HG03159 (cell line): ENCODE measurements at regions not wholly inside any gene's neighbourhood (a gene's known extent, or its start where the extent isn't known, plus 50 kb on each side); places are given as distances from the start of the nearest gene placed in this dataset.

ENCODE experiments used
- ATAC-seq: cut with Tn5 transposase; IDR thresholded peaks from one replicate; pipeline ENCODE4 v1.9.1; 2021; ENCODE audit warnings: mild to moderate bottlenecking, moderate library complexity; ENCODE audit not compliant: unreplicated experiment

DNA sequence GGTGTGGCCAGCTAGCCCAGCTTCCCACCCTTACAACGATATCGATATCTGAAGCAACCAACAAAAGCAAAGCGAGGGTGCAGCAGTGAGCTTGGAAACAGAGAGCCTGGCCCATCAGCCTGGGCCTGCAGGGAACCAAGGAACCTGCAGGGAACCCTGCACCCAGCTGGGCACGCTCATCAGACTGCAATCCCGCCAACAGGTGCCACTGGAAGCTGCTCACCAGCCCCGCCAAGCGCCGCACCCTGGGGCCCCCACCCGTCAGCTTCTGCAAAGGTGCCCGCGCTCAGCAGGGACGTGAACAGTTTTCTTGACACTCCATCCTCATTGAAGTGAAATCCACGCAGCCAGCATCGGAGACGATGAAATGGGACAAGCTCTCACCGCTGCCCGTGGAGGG is 250.7 kb downstream of the RBFOX3 start:
- ATAC-seq: no peak

- no peak for ATAC-seq
These were observed 253.9 kb downstream of the RBFOX3 start for GRCh38 chr17:79356839-79357447.

DNA sequence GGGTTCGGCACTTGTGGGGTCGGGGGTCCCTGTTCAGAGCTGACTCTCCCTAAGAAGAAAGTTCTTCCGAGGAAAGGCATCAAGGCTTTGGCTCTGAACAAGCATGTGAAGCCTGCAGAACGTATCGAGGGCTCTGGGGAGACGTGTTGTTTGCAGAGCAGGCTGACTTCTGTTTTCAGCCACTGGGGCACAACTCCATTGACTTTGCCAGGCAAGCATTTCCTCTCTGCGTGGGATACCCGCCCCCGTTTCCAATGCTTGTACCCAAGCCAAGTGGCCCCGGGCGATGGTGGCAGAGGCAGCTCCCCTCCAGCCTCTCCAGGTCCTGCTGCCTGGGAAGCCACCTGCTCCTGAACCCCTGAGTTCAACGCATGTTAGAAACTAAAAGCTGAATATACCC is 255.7 kb downstream of the RBFOX3 start:
- ATAC-seq: no peak

GRCh38 chr17:79354173-79354820 is 256.6 kb downstream of the RBFOX3 start:
- no peak for ATAC-seq

DNA sequence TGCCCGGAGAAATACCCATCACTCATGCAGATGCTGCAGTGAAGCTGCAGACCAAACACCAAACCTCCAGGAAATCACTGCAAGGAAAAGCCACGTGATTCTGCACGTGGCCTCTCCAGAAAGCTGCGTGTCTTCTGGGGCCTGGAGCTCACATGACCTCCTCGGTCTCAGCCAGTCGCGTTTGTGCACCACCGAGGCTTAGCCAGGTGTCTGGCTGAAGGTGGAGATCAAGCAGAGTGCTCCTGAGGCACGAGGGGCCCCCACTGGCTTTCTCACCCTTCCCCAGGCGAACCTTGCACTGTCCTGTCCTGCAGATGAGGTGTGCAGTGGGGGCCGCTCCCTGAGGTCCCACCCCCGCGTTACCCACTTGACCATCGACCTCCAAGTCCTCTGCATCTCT is 257.3 kb downstream of the RBFOX3 start:
- no peak for ATAC-seq

GRCh38 chr17:79353016-79353415 is 257.8 kb downstream of the RBFOX3 start:
- ATAC-seq: no peak

GRCh38 chr17:79350533-79350932 is 260.3 kb downstream of the RBFOX3 start:
- no peak for ATAC-seq

DNA sequence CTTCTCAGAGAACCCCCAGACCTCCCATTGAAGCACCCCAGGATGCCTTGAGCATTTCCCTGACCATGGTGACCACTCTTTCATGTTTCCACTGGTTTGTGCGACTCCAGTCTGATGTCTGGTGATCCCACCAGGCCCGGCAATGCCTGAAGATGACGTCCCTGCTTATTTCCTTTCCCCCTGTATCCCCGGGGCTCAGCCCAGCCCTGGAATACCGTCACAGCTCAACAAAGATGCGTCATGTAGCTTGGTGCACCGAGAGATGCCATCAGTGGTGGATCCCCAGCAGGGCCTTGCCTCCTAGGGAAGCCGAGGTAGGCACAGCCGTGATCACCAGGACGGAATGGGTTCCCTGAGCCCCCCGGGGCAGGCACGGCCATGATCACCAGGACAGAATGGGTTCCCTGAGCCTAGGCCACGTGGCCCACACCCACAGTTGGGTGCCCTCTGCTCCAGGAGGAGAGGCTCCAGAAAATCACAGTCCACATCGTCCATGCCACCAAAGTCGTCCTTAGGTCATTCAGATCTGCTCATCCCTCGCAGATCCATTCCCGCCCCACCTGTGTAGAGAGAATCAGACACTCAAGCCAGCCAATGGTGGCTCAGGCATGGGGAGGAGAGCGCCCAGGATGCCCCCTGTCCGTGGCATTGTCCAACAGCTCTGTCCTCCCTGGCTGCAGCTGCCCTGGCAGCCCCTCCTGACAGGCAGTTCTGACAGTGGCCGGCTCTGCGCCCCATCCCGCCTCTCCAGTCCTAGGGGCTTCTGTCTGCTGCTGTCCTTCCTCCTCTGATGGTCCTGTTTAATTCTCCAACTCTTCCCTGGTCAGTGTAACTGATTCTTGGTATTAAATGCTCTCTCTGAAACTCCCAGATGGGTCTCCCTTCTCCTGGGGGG is 261.1 kb downstream of the RBFOX3 start:
- ATAC-seq: no peak

GRCh38 chr17:79342376-79342775 is 267.8 kb downstream of the ENGASE start:
- no peak for ATAC-seq

GRCh38 chr17:79341816-79342215 is 267.2 kb downstream of the ENGASE start:
- no peak for ATAC-seq

- peak; percentile 28 for ATAC-seq
These were observed 266.7 kb downstream of the ENGASE start for GRCh38 chr17:79341222-79341780.

- peak; percentile 83 for ATAC-seq
These were observed 266.0 kb downstream of the ENGASE start for GRCh38 chr17:79340333-79341221.

GRCh38 chr17:79339321-79339720 is 264.7 kb downstream of the ENGASE start:
- ATAC-seq: no peak

DNA sequence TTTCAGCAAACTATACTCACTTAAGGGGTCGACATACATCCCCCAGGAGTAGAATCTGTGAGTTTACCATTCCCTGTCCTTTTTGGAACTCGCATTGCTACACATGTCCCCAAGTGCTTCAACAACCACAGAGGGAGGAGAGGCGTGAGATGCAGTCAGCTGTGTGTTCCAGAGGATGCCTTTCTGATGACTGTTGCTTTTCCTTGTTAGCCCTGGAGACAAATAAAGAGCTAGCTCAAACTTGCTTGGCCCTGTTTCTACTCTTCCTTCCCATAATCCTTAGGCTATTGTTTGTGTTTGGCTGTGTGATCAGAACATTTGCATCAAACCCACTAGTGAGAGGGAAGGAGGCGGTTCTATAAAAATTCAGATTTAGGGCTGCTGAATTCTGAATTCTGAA is 264.0 kb downstream of the ENGASE start:
- ATAC-seq: no peak

DNA sequence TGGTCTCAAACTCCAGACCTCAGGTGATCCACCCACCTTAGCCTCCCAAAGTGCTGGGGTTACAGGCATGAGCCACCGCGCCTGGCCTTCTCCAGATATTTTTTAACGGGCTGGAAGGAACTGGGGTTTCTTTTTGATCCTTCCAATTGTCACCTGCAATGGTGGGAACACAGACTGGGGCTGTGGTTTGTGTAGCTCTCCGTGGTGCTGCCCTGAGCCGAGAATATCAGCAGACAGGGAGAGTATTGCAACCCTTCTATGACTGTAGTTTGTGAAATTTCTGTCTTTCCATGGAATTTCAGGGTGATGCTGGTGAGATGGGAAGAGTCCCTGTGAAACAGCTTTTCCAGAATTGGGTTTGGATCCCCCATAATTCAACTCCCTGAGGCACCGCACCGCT is 263.5 kb downstream of the ENGASE start:
- no peak for ATAC-seq

DNA sequence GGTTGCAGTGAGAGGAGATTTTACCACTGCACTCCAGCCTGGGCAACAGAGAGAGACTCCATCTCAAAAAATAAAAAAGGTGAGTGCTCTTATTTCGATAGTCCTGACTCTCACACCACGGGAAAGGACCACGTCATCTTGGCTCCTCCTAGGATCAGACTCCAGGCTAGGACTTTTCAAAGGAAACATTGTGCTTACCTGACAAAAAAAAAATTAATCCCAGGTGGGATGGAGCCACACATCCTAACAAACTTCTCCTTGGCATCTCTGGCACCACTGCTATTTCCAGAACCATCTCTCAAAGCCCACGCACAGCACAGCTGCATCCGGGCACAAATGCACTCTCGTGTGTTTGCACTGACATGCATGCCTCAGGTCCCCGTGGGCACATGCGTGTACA is 262.4 kb downstream of the ENGASE start:
- no peak for ATAC-seq

- no peak for ATAC-seq
These were observed 260.8 kb downstream of the ENGASE start for GRCh38 chr17:79335456-79335855.

DNA sequence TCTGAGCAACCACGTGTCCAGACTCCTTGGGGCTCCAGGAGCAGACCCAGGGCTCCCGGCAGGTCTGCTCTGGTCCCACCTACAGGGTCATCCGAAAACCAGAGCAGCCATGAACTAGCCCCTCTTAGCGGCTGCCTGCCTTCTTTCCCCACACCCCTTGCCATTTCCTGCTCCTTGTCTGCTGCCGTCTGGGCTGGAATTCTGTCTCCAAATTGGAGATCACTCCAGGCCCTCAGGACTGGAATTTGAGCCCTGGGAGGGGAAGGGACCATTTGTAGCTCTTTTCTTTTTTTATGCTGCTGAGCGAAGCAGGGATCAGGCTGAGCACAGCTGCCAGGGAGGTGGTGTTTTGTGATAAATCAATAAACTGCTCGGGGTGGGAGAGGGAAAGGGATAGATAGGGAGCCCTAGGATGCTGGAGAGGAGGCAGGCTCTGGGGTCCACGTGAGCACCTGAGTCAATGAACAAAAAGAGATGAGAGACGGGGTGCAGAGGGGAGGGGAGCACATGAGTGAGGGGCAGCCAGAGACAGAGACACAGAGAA is 257.5 kb downstream of the ENGASE start:
- ATAC-seq: no peak

DNA sequence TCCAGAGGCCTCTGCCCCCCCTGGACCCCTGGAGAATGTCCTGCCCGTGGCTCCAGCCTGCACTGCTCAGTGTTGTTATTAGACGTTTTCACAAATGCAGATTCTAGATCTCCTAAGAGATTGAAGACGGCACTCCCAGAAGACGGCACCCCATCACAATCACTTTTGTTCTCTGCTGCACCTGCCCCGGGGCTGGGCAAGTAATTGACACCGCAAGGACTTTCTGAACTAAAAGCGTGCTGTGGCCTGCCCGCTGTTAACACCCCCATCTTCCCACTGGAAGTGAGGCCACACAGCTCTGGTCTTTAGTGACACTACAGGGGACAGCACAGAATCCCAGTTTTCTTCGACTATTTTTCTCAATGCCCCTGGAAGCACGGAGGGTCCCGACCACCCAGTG is 256.9 kb downstream of the ENGASE start:
- ATAC-seq: no peak

DNA sequence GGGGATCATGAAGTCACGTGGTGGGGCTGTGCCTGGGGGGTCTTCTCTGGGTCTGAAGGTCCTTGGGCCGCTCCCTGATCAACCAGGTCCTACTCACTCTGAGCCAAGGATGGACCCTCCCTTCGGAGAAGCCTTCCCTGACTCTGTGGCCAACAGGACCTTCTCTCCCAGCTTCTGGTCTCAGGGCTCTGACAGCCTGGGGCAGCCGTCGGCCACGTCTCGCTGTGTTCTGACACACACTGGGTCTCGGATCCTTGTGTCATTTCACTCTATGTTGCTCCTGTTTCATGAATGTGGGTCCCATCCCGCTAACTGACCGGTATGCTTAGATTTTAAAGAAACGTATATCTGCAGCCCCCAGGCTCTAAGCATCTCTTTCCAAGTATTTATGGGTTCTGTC is 256.1 kb downstream of the ENGASE start:
- no peak for ATAC-seq
